WTC11 (cell line): ENCODE measurements at regions not wholly inside any gene's neighbourhood (a gene's known extent, or its start where the extent isn't known, plus 50 kb on each side); places are given as distances from the start of the nearest gene placed in this dataset.

Source experiments
- ATAC-seq: fragments of 200-7000 bp; cut with Tn5 transposase; 2 replicates; pipeline ENCODE4 v1.10.0; 2021; ENCODE audit warnings: mild to moderate bottlenecking, moderate library complexity
- CTCF ChIA-PET: fragments of 300-600 bp; sonication (Branson Sonifier 250); formaldehyde crosslinking; loops from one replicate; lab custom pipeline; 2021; ENCODE audit warnings: antibody characterized with exemption; lab: Charles Lee
- POLR2A ChIA-PET: fragments of 350-600 bp; sonication (Branson Sonifier 250); formaldehyde crosslinking; loops from one replicate; lab custom pipeline; 2021; ENCODE audit warnings: antibody characterized with exemption; lab: Charles Lee
- DNase-seq: peaks from one replicate; pipeline ENCODE4 v3.0.0; 2021; ENCODE audit warnings: low spot score
- H3K27ac Mint-ChIP-seq: 2 replicates; pipeline ENCODE4 v1.8.0; 2021; ENCODE audit warnings: mixed read lengths
- H3K27me3 Mint-ChIP-seq: 2 replicates; pipeline ENCODE4 v1.8.0; 2021; ENCODE audit warnings: low read depth, mild to moderate bottlenecking, moderate library complexity, mixed read lengths
- H3K36me3 Mint-ChIP-seq: 2 replicates; pipeline ENCODE4 v1.8.0; 2021; ENCODE audit warnings: mixed read lengths
- H3K4me1 Mint-ChIP-seq: 2 replicates; pipeline ENCODE4 v1.8.0; 2022; ENCODE audit warnings: mixed read lengths
- H3K4me3 Mint-ChIP-seq: 2 replicates; pipeline ENCODE4 v1.8.0; 2021; ENCODE audit warnings: mild to moderate bottlenecking, moderate library complexity, mixed read lengths
- H3K9me3 Mint-ChIP-seq: 2 replicates; pipeline ENCODE4 v1.8.0; 2021; ENCODE audit warnings: mixed read lengths
- AFF4 ChIP-seq: sonication (generic); formaldehyde crosslinking; IDR thresholded peaks from 2 replicates; pipeline ENCODE4 v1.8.1; 2023; ENCODE audit warnings: mild to moderate bottlenecking, missing genetic modification reagents, borderline replicate concordance
- CBFB ChIP-seq: sonication (generic); formaldehyde crosslinking; IDR thresholded peaks from 2 replicates; pipeline ENCODE4 v1.8.1; 2022; ENCODE audit warnings: mild to moderate bottlenecking, low read depth, missing genetic modification reagents
- ESRRA ChIP-seq: sonication (generic); formaldehyde crosslinking; IDR thresholded peaks from 2 replicates; pipeline ENCODE4 v1.8.1; 2022; ENCODE audit warnings: mild to moderate bottlenecking, missing genetic modification reagents, borderline replicate concordance
- FOXP4 ChIP-seq: sonication (generic); formaldehyde crosslinking; IDR thresholded peaks from 2 replicates; pipeline ENCODE4 v1.8.0; 2022; ENCODE audit warnings: mild to moderate bottlenecking, missing genetic modification reagents
- GRHL2 ChIP-seq: fragments of 250-450 bp; sonication (Bioruptor Pico); IDR thresholded peaks from 2 replicates; pipeline ENCODE4 v1.8.0; 2022; ENCODE audit warnings: mild to moderate bottlenecking, moderate library complexity; ENCODE audit not compliant: insufficient replicate concordance, severe bottlenecking
- IRF2 ChIP-seq: sonication (generic); formaldehyde crosslinking; IDR thresholded peaks from 2 replicates; pipeline ENCODE4 v1.8.0; 2022; ENCODE audit warnings: low read depth, missing genetic modification reagents, borderline replicate concordance
- JAZF1 ChIP-seq: fragments of 250-450 bp; sonication (Bioruptor Pico); IDR thresholded peaks from 2 replicates; pipeline ENCODE4 v1.9.0; 2021; ENCODE audit warnings: moderate library complexity, mild to moderate bottlenecking, inconsistent platforms
- MLX ChIP-seq: sonication (generic); formaldehyde crosslinking; IDR thresholded peaks from 2 replicates; pipeline ENCODE4 v1.8.1; 2023; ENCODE audit warnings: mild to moderate bottlenecking, missing genetic modification reagents, moderate library complexity
- MXD4 ChIP-seq: fragments of 250-450 bp; sonication (Bioruptor Pico); IDR thresholded peaks from 2 replicates; pipeline ENCODE4 v1.8.0; 2021; ENCODE audit warnings: mild to moderate bottlenecking, moderate library complexity, borderline replicate concordance
- NR1H2 ChIP-seq: sonication (generic); formaldehyde crosslinking; IDR thresholded peaks from 2 replicates; pipeline ENCODE4 v1.9.0; 2021; ENCODE audit warnings: mild to moderate bottlenecking, moderate library complexity, missing genetic modification reagents
- NR2C2 ChIP-seq: sonication (generic); formaldehyde crosslinking; IDR thresholded peaks from 2 replicates; pipeline ENCODE4 v1.8.0; 2022; ENCODE audit warnings: mild to moderate bottlenecking, missing genetic modification reagents
- SMAD3 ChIP-seq: sonication (generic); formaldehyde crosslinking; IDR thresholded peaks from 2 replicates; pipeline ENCODE4 v1.8.0; 2022; ENCODE audit warnings: missing genetic modification reagents, mild to moderate bottlenecking, borderline replicate concordance
- ZBTB21 ChIP-seq: sonication (generic); formaldehyde crosslinking; IDR thresholded peaks from 2 replicates; pipeline ENCODE4 v1.8.1; 2023; ENCODE audit warnings: mild to moderate bottlenecking, missing genetic modification reagents, borderline replicate concordance
- ZBTB43 ChIP-seq: sonication (generic); formaldehyde crosslinking; IDR thresholded peaks from 2 replicates; pipeline ENCODE4 v1.8.1; 2023; ENCODE audit warnings: mild to moderate bottlenecking, missing genetic modification reagents
- ZNF121 ChIP-seq: sonication (generic); formaldehyde crosslinking; IDR thresholded peaks from 2 replicates; pipeline ENCODE4 v1.8.0; 2023; ENCODE audit warnings: missing genetic modification reagents
- ZNF263 ChIP-seq: sonication (generic); formaldehyde crosslinking; IDR thresholded peaks from 2 replicates; pipeline ENCODE4 v1.8.1; 2022; ENCODE audit warnings: low read depth, mild to moderate bottlenecking, moderate library complexity, missing genetic modification reagents
- ZNF396 ChIP-seq: fragments of 250-450 bp; sonication (Bioruptor Pico); IDR thresholded peaks from 2 replicates; pipeline ENCODE4 v1.8.0; 2021; ENCODE audit warnings: mild to moderate bottlenecking, moderate library complexity, borderline replicate concordance
- ZNF512 ChIP-seq: sonication (generic); formaldehyde crosslinking; IDR thresholded peaks from 2 replicates; pipeline ENCODE4 v1.8.1; 2022; ENCODE audit warnings: missing genetic modification reagents, borderline replicate concordance
- ZNF532 ChIP-seq: fragments of 250-450 bp; sonication (Bioruptor Pico); IDR thresholded peaks from 2 replicates; pipeline ENCODE4 v1.9.0; 2021; ENCODE audit warnings: mild to moderate bottlenecking, borderline replicate concordance
- TF ChIP-seq, protein P1 (sequence below): sonication (generic); formaldehyde crosslinking; IDR thresholded peaks from 2 replicates; pipeline ENCODE4 v1.8.1; 2022; ENCODE audit warnings: low read depth, missing genetic modification reagents, borderline replicate concordance
- TF ChIP-seq, protein P2 (sequence below): fragments of 250-450 bp; sonication (Bioruptor Pico); IDR thresholded peaks from 2 replicates; pipeline ENCODE4 v1.9.0; 2021; ENCODE audit warnings: mild to moderate bottlenecking

GRCh38 chr2:217523286-217523685, 479.5 kb downstream of the TNS1 start (continued):
- TF ChIP-seq AFF4 (CRISPR knock-in tag) = no peak
- no peak for TF ChIP-seq NR1H2 (CRISPR knock-in tag)
- no peak for TF ChIP-seq ZNF396 (CRISPR knock-in tag)
- TF ChIP-seq ZNF121 (CRISPR knock-in tag) = no peak
- no peak for TF ChIP-seq ZNF263 (CRISPR knock-in tag)
- no peak for TF ChIP-seq ZBTB21 (CRISPR knock-in tag)
- TF ChIP-seq, protein P1, sequence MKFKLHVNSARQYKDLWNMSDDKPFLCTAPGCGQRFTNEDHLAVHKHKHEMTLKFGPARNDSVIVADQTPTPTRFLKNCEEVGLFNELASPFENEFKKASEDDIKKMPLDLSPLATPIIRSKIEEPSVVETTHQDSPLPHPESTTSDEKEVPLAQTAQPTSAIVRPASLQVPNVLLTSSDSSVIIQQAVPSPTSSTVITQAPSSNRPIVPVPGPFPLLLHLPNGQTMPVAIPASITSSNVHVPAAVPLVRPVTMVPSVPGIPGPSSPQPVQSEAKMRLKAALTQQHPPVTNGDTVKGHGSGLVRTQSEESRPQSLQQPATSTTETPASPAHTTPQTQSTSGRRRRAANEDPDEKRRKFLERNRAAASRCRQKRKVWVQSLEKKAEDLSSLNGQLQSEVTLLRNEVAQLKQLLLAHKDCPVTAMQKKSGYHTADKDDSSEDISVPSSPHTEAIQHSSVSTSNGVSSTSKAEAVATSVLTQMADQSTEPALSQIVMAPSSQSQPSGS (CRISPR knock-in tag) = no peak
- no peak for TF ChIP-seq ZNF532 (CRISPR knock-in tag)
- no peak for TF ChIP-seq ZBTB43 (CRISPR knock-in tag)
- no peak for TF ChIP-seq IRF2

GRCh38 chr2:217521820-217522219, 481.0 kb downstream of the TNS1 start:
- no peak for ATAC-seq
- H3K4me1 Mint-ChIP-seq = no peaks in the 10 kb centered on the region
- no peak for DNase-seq
- H3K36me3 Mint-ChIP-seq = no peaks in the 10 kb centered on the region
- peaks cover 5% of the 10 kb centered on the region; the same call in 1 of the 2 replicates for H3K27me3 Mint-ChIP-seq
- H3K9me3 Mint-ChIP-seq = no peaks in the 10 kb centered on the region
- ChIA-PET POLR2A (no interaction called here), CTCF (interaction anchor here (1.4 to 3.6 kb wide), 4 partner anchors 11 to 193 kb away, joined by 3 to 16 read pairs (median 6); no protein-coding TSS in a partner anchor)
- no peak overlapping the region for H3K27ac Mint-ChIP-seq
- H3K4me3 Mint-ChIP-seq = no peak overlapping the region
- no peak for TF ChIP-seq GRHL2 (CRISPR knock-in tag)
- TF ChIP-seq ESRRA (CRISPR knock-in tag) = no peak
- no peak for TF ChIP-seq MXD4 (CRISPR knock-in tag)
- TF ChIP-seq JAZF1 (CRISPR knock-in tag) = no peak
- no peak for TF ChIP-seq MLX
- TF ChIP-seq NR1H2 (CRISPR knock-in tag) = no peak
- TF ChIP-seq SMAD3 (CRISPR knock-in tag) = no peak
- TF ChIP-seq, protein P2, sequence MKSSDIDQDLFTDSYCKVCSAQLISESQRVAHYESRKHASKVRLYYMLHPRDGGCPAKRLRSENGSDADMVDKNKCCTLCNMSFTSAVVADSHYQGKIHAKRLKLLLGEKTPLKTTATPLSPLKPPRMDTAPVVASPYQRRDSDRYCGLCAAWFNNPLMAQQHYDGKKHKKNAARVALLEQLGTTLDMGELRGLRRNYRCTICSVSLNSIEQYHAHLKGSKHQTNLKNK (CRISPR knock-in tag) = no peak
- no peak for TF ChIP-seq FOXP4 (CRISPR knock-in tag)
- TF ChIP-seq NR2C2 (CRISPR knock-in tag) = no peak
- TF ChIP-seq CBFB (CRISPR knock-in tag) = no peak
- TF ChIP-seq ZNF512 (CRISPR knock-in tag) = no peak
